DOHH2 (cell line): ENCODE measurements at regions not wholly inside any gene's neighbourhood (a gene's known extent, or its start where the extent isn't known, plus 50 kb on each side); places are given as distances from the start of the nearest gene placed in this dataset.

Source experiments
- H3F3A ChIP-seq: fragments of 200-600 bp; sonication (generic), shearing (Covaris generic); 2 replicates; pipeline ENCODE4 v1.6.0; 2016; ENCODE audit warnings: antibody characterized with exemption, mild to moderate bottlenecking; ENCODE audit not compliant: control insufficient read depth, insufficient read depth
- H3K27ac ChIP-seq: fragments of 200-600 bp; sonication (generic); 2 replicates; pipeline ENCODE4 v1.5.1; 2014; ENCODE audit warnings: low read depth, mild to moderate bottlenecking, low read length, moderate library complexity
- H3K27me3 ChIP-seq: fragments of 200-600 bp; sonication (generic); 2 replicates; pipeline ENCODE4 v1.6.1; 2014; ENCODE audit warnings: mild to moderate bottlenecking, low read length, mixed read lengths; ENCODE audit not compliant: control insufficient read depth
- H3K36me3 ChIP-seq: fragments of 200-600 bp; sonication (generic); 2 replicates; pipeline ENCODE4 v1.6.1; 2014; ENCODE audit warnings: mild to moderate bottlenecking, low read length, moderate library complexity, mixed read lengths; ENCODE audit not compliant: control insufficient read depth
- H3K4me1 ChIP-seq: fragments of 200-600 bp; sonication (generic); 2 replicates; pipeline ENCODE4 v1.6.1; 2014; ENCODE audit warnings: mild to moderate bottlenecking, low read length, mixed read lengths; ENCODE audit not compliant: control insufficient read depth
- H3K4me2 ChIP-seq: fragments of 200-600 bp; sonication (generic); 2 replicates; pipeline ENCODE4 v1.6.0; 2014; ENCODE audit warnings: mild to moderate bottlenecking, low read length, moderate library complexity
- H3K4me3 ChIP-seq: fragments of 200-600 bp; sonication (generic); 2 replicates; pipeline ENCODE4 v1.5.1; 2014; ENCODE audit warnings: mild to moderate bottlenecking, low read length, mixed read lengths
- H3K79me2 ChIP-seq: fragments of 200-600 bp; sonication (generic); 2 replicates; pipeline ENCODE4 v1.6.1; 2014; ENCODE audit warnings: mild to moderate bottlenecking, low read length, mixed read lengths; ENCODE audit not compliant: control insufficient read depth
- H3K9me2 ChIP-seq: fragments of 200-600 bp; sonication (generic); replicated peaks from 2 replicates; pipeline ENCODE4 v1.6.1; 2014; ENCODE audit warnings: mild to moderate bottlenecking, low read length, mixed read lengths; ENCODE audit not compliant: control insufficient read depth
- H3K9me3 ChIP-seq: fragments of 200-600 bp; sonication (generic); 2 replicates; pipeline ENCODE4 v1.6.1; 2014; ENCODE audit warnings: antibody characterized with exemption, low read length, mixed read lengths; ENCODE audit not compliant: control insufficient read depth, insufficient read depth
- H4K20me1 ChIP-seq: fragments of 200-600 bp; sonication (generic); 2 replicates; pipeline ENCODE4 v1.6.0; 2014; ENCODE audit warnings: low read depth, mild to moderate bottlenecking, antibody characterized with exemption, low read length, moderate library complexity; ENCODE audit not compliant: control insufficient read depth, insufficient read depth
- CTCF ChIP-seq: fragments of 200-600 bp; sonication (generic); IDR thresholded peaks from one replicate; pipeline ENCODE4 v1.5.1; 2014; ENCODE audit warnings: antibody characterized with exemption, mild to moderate bottlenecking, low read depth, low read length; ENCODE audit not compliant: poor library complexity, severe bottlenecking
- EZH2phosphoT487 ChIP-seq: fragments of 200-600 bp; sonication (generic); IDR thresholded peaks from 2 replicates; pipeline ENCODE4 v1.6.1; 2017; ENCODE audit warnings: borderline replicate concordance, mild to moderate bottlenecking, antibody characterized with exemption, low read length, moderate library complexity, mixed read lengths

- no peak overlapping the region for H3K4me2 ChIP-seq
These were observed 106.7 kb downstream of the FAM174A start for GRCh38 chr5:100641833-100642232.

GRCh38 chr5:100643473-100643872 lies 108.3 kb downstream of the FAM174A start:
- no peaks in the 10 kb centered on the region for H3K9me2 ChIP-seq
- H3K36me3 ChIP-seq, result no peaks in the 10 kb centered on the region
- TF ChIP-seq CTCF (no peak), EZH2phosphoT487 (no peak)
- no peaks in the 10 kb centered on the region for H3K9me3 ChIP-seq
- H3K4me3 ChIP-seq, result no peak overlapping the region
- H3F3A ChIP-seq, result no peaks in the 10 kb centered on the region
- H3K4me1 ChIP-seq, result no peaks in the 10 kb centered on the region
- no peaks in the 10 kb centered on the region for H4K20me1 ChIP-seq
- H3K79me2 ChIP-seq, result no peaks in the 10 kb centered on the region
- no peak overlapping the region for H3K4me2 ChIP-seq
- no peaks in the 10 kb centered on the region for H3K27me3 ChIP-seq
- no peak overlapping the region for H3K27ac ChIP-seq

More at GRCh38 chr5:100641833-100642232, 106.7 kb downstream of the FAM174A start:
- Histone ChIP-seq H3K4me3 (no peak overlapping the region), H3F3A (no peaks in the 10 kb centered on the region), H3K27ac (no peak overlapping the region), H3K79me2 (no peaks in the 10 kb centered on the region), H3K9me3 (no peaks in the 10 kb centered on the region), H4K20me1 (no peaks in the 10 kb centered on the region), H3K9me2 (no peaks in the 10 kb centered on the region), H3K4me1 (no peaks in the 10 kb centered on the region), H3K27me3 (no peaks in the 10 kb centered on the region), H3K36me3 (no peaks in the 10 kb centered on the region)
- TF ChIP-seq EZH2phosphoT487, result no peak
- no peak for TF ChIP-seq CTCF

GRCh38 chr5:100644185-100644584 lies 109.0 kb downstream of the FAM174A start:
- Histone ChIP-seq H3K79me2 (no peaks in the 10 kb centered on the region), H3F3A (no peaks in the 10 kb centered on the region), H3K9me2 (no peaks in the 10 kb centered on the region), H3K4me3 (no peak overlapping the region), H3K27me3 (no peaks in the 10 kb centered on the region), H3K4me2 (no peak overlapping the region), H3K4me1 (no peaks in the 10 kb centered on the region), H3K27ac (no peak overlapping the region), H3K9me3 (no peaks in the 10 kb centered on the region), H3K36me3 (no peaks in the 10 kb centered on the region), H4K20me1 (no peaks in the 10 kb centered on the region)
- TF ChIP-seq CTCF (no peak), EZH2phosphoT487 (no peak)

GRCh38 chr5:100644776-100645175 lies 109.6 kb downstream of the FAM174A start:
- TF ChIP-seq CTCF (no peak), EZH2phosphoT487 (no peak)
- H3K9me2 ChIP-seq, result no peaks in the 10 kb centered on the region
- H3K27ac ChIP-seq, result no peak overlapping the region
- no peaks in the 10 kb centered on the region for H3K36me3 ChIP-seq
- H3K27me3 ChIP-seq, result no peaks in the 10 kb centered on the region
- H4K20me1 ChIP-seq, result no peaks in the 10 kb centered on the region
- no peaks in the 10 kb centered on the region for H3K9me3 ChIP-seq
- no peaks in the 10 kb centered on the region for H3K79me2 ChIP-seq
- H3K4me3 ChIP-seq, result no peak overlapping the region
- no peaks in the 10 kb centered on the region for H3K4me1 ChIP-seq
- no peaks in the 10 kb centered on the region for H3F3A ChIP-seq
- H3K4me2 ChIP-seq, result no peak overlapping the region
